HG03439 (cell line): ENCODE measurements at regions not wholly inside any gene's neighbourhood (a gene's known extent, or its start where the extent isn't known, plus 50 kb on each side); places are given as distances from the start of the nearest gene placed in this dataset.

ENCODE experiments used
- ATAC-seq: cut with Tn5 transposase; IDR thresholded peaks from one replicate; pipeline ENCODE4 v1.9.1; 2021; ENCODE audit warnings: mild to moderate bottlenecking, moderate library complexity; ENCODE audit not compliant: unreplicated experiment

DNA sequence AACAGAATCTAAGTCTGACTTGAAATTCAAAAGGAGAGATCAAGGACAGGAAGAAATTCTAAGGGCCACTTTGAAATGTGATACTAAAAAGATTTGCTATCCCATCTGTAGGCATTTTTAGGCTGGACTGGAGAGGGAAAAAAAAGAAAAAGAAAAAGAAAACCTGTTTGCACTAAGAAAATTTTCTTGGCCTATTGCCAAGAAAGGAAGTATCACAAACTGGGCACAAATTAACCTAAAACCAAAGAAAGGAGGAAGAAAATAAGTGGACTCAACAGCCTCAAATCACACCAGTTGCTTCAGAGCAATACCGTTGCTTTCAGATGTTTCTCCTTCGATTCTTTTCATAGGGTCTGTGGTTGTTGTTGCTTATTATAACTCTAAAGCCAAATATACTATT lies 287.9 kb upstream of the VRK2 start:
- ATAC-seq: no peak

DNA sequence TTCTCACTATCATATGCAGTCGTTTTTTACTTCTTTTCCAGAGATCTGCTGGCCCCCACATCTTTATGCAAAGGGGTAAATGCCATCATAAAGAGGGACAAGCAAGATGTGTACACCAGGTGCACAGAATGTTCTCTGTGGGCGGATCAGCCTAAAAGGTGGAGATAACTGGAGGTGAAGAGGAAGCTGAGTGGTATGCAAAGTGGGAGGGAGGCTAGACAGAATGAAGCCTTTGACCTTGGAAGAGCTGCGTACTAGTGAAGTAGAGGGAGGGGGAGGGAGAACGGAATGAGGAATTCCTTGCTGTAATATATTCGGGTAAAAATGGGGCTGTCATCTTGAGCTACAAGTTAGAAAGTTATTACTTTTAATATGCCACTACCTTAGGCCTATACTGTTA lies 287.5 kb upstream of the VRK2 start:
- ATAC-seq: no peak

DNA sequence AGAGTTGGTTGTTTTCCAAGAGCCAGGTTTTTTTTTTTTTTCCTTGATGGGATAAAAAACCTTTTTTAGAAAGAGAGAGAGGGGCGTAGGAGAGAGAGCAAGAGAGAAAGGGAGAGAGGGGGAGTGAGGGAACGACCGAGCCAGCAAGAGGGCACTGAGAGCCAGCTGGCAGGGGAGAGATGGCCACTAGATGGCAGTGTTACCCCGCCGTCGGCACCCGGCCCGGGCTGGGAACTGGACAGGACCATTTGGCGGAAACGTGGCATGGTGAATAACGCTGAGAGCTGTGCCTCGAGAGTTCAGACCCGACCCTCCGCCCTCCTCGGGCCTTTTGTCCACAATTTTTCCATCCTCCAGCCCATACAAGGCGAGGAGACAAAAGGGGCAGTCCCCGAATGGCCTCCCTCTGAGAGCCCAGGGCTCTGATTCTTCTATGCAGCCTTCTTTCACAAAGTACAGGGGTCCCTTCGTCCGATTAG lies 286.7 kb upstream of the VRK2 start:
- ATAC-seq: peak; percentile 97

DNA sequence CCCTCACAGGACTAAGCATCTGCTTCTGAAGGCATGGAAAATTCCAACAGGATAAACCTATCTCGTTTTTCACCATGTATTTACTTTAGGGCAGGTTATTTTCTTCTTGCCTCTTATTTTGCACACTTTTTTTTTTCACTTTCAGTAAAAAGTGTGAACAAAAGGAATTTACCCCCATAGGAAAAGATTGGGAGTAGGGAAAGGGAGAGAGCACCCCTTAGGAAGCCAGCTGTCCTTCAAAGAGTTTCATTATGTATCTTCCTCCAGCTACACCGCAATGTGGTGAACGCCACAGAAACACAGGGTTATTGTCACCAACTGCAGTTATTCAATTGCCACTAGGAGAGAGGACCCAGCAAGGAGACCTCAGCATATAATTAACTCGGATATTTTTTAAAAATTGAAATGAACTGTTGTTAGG lies 286.2 kb upstream of the VRK2 start:
- ATAC-seq: peak; percentile 44

DNA sequence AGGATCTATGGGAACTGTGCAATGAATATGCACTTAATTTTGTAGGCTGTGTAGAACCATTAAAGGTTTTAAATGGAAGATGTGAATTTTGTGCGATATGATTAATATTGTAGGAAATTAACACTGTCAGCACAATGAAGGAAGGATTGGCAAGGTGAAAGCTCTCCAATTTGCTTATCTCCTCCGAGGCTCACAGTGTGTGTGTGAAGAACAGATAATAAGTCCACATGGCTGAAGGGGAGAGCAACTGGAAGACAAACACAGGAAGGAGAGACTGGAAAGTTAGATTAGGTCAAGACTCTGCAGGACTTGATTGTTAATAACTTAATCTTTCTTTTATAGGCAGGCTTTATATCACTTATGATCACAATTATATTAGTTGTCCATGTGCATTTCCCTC lies 269.7 kb upstream of the VRK2 start:
- ATAC-seq: no peak

DNA sequence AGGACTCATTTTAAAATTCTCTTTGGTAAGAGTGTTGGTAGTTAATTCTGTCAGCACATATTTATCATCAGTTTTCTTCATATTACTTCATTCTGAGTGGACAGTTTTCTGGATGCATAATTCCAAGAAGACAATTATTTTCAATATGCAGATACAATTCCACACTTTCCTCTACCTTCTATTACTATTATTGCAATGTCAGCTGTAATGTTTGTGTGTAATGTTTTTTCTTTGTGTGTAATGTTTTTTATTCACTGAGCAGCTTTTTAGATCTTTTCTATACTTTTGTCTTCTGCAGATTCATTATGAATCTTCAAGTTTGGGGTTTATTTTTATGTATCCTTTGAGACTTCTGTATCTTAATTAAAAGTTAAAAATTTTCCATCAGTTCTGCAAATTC lies 264.0 kb upstream of the VRK2 start:
- ATAC-seq: no peak

DNA sequence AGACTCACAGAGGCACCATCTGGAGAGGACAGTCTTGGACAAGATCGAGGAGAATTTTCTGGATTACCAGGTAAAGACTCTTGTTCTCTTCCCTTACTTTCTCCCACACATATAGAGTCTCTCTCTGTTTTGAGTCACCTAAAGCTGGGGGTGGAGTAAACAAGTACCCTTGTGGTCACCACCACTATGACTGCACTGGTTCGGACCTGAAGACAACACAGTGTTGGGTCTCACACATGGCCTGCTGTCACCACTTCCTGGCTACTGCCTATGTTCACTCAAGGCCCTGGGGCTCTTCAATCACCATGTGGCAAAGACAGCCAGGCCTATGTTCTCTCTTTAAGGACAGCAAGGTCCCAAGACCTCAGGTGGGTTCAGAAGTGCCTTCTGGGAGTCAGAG lies 253.3 kb upstream of the VRK2 start:
- ATAC-seq: no peak

DNA sequence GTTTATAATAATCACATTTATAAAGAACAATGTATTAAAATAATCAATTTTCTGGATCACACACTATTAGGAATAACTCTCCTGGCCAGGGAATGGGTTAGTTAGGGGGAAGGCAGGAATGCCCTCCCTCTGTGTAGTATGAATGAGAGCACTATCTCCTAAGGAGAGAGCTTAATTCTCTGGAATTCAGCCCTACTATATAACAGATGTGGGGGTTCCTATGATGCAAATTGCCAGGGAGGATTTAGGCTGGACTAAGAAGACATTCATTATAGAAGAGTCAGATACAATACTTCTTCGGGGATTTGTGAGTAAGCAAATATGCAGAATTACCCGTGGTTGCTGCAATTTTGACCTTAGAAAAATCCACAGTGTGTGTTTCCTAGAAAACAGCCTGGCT lies 250.1 kb upstream of the VRK2 start:
- no peak for ATAC-seq

DNA sequence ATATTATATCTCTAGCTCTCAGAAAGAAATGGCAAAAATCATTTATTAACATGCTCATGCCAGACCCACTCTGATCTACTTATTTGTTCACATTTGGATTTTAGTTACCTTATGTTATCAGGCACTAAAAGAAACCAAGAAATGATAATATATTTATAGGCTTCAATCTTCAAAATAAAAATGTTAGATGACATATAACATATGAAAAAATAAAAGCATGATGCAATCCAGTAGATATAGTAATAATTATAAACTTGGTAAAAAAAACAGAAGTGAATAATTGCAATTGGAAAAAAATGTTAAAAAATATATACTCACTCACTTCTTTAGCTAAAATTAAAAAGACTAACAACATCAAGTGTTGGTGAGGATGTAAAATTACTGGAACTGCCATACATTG lies 248.3 kb upstream of the VRK2 start:
- no peak for ATAC-seq

DNA sequence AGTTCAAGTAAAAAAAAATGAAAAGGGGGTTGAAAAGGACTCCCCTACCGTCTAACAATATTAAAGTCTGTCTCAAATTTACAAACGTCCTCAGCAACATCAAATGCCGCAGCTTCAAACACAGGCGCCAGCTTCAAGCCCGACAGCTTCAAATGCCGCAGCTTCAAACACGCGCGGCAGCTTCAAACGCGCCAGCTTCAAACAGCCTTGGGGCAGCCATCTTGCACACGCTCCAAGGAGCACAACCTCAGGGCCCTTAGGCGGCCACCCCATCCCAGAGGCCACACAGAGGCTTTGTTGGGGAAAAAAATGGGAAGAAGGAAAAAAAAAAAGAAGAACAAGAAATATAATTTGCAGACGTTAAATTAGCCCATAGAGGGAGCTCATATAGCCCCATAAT lies 244.4 kb upstream of the VRK2 start:
- ATAC-seq: no peak

DNA sequence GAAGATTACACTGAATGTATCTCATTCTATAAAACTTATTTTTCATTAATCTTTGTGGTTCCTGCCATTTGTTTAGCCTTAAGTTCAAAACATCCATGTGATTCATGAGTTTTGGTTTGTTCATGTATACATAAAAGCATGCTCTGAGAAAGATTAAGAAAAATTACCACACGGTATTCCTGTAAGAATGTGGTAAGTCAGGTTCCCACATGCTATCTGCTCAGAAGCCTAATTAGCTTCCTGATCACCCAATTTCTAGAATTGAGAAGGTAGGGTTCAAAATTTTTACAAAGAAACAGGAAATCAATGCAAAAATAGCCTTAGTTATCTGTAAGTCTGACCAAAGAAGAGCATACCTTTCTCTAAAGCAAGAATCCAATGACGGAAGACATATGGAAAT lies 241.6 kb upstream of the VRK2 start:
- no peak for ATAC-seq

DNA sequence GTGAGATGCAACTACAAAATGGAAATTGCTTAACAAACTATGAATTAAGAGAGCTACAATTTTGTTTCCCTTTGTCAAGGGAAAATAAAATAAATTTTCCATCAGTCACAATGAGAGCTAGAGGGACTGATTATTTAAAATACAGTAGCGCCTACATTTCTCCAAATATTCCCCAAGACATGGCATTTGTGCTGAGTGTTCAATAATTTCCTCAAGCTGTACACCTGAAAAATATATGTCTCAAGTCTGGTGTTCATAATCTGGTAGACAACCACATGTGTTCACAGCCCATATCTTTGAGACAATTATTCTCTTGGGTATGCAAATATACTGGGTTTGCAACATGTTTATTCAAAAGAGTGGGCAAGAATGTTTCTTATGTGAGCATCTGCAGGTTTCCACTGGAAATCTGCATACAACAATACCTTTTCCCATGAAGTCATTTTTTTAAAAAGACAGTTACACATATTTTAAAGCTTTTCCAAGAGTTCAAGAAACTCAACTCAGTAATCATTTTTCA lies 240.1 kb upstream of the VRK2 start:
- ATAC-seq: no peak

DNA sequence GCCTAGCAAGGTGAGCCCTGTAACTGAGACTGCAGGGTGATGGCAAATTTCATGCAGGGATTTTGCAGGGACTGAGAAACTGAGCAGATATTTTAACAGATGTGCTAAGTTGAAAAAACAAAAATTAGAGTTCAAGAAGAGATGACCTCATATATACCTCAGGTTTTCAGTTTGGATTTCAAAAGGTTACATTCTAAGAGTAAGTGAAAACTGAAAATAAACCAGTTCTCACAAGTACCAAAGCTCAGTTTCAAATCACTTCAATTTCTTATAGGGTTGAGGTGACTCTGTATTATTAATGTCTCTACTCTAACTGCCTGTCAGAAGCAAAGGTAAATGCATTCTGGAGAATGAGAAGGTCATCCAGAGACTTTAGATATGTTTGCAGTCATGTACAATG lies 237.4 kb upstream of the VRK2 start:
- peak; percentile 89 for ATAC-seq

DNA sequence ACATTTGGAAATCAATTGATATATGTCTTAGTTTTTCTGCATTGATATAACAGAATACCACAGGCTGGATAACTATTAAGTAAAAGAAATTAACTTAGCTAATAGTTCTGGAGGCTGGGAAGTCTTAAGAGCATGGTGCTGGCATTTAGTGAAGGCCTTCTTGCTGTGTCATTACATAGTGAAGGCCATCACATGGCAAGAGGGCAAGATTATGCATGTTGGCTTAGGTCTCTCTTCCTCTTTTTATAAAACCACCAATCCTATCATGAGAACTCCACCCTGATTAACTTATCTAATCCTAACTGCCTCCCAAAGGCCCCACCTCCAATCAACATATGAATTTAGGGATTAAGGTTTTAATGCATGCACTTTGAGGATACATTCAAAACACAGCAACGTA lies 225.5 kb upstream of the VRK2 start:
- no peak for ATAC-seq

DNA sequence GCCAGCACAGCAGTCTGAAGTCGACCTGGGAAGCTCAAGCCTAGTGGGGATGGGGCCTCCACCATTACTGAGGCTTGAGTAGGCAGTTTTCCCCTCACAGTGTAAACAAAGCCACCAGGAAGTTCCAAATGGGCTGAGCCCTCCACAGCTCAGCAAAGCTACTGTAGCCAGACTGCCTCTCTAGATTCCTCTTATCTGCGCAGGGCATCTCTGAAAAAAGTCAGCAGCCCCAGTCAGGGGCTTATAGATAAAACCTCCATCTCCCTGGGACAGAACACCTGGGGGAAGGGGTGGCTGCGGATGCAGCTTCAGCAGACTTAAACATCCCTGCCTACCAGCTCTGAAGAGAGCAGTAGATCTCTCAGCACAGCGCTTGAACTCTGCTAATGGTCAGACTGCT lies 218.4 kb upstream of the VRK2 start:
- ATAC-seq: no peak

DNA sequence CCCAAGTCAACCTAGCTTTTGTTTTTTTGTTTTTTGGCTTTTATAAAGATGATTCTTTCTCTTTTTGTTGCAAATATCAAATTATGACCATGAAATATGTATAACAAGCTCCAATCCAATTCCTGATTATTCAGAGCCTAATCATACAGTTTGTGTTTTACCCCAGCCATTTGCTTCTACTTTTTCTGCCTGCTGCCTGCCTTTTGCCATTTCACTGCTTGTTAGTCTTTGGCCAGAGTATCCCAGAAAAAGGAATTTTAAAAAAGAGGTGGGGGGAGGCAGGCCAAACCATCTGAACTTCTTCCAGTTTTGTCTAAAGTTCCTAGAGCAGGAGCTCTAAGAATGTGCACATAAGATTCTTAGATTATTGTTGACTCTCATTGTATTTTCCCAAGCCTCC lies 211.9 kb upstream of the VRK2 start:
- no peak for ATAC-seq

DNA sequence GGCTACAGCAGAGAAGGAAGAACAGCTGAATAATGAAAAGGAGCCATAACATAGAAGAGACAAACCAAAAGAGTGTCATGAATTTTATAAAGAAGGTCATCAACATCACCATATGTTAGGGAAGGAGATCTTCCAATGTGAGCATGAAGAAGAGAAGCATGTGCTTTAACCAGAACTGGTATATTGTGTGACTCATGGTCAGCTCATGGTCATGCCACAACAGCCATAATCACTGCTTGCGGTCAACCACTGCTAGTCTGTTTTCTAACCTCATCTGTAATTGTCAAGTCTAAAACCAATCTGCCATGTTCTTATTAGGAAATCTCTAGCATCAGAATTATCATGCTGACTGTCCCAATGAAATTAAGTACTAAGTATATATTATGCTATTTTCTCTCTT lies 204.1 kb upstream of the VRK2 start:
- ATAC-seq: no peak

DNA sequence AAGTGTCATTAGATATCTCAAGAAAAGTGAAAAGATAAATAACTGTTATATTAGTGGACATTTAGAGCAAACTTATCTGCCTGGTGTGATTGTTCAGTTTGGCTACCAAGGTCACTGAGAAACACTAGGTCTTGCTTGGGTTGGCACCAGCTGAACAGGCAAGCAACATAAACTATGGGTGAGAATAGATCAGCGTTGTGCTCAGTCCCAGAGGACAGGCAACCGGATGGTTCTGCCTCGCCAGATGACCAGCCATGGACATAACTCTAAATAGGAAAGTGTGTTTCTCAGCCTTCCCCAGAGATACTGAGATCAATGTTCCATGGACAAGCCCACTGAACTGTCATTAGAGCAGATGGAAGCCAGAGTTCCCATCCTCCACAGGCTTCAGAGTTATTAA lies 203.4 kb upstream of the VRK2 start:
- ATAC-seq: no peak

DNA sequence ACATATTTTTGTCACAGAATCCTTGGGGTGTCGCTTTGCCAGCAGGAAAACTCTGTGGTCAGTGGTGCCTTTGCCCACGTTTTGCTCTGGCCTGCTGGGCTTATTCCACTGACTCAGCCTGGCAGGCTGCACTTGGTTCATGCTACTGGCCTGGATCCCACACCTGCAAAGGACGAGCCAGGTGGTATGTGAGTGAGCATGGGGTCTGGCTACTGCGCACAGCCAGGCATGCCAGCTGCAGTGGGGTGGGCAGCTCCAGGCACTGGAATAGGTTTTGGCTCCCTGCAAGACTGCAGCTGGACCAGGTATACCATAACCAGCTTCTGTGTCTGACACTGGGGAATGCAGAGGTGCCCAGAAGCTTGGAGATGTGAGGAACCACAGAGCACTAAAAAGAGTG lies 197.9 kb upstream of the VRK2 start:
- no peak for ATAC-seq

DNA sequence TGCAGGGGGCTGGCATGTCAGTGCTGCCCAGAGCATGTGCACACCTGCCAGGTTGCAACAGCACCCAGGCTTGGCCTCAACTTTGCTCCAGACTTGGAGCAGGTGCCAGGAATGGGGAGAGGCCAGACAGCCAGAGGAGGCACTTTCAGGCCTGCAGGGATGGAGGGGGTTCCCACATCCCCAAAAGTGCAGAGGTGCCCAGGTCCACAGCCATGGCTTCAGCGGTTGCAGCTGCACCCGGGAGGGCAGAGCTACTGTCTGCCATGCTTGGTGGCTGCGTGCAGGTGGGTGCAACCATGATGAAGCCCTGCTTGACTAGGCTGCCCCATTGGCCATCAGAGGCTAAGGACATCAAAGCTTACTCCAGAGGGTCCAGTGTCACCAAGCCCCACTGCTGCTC lies 196.8 kb upstream of the VRK2 start:
- no peak for ATAC-seq

DNA sequence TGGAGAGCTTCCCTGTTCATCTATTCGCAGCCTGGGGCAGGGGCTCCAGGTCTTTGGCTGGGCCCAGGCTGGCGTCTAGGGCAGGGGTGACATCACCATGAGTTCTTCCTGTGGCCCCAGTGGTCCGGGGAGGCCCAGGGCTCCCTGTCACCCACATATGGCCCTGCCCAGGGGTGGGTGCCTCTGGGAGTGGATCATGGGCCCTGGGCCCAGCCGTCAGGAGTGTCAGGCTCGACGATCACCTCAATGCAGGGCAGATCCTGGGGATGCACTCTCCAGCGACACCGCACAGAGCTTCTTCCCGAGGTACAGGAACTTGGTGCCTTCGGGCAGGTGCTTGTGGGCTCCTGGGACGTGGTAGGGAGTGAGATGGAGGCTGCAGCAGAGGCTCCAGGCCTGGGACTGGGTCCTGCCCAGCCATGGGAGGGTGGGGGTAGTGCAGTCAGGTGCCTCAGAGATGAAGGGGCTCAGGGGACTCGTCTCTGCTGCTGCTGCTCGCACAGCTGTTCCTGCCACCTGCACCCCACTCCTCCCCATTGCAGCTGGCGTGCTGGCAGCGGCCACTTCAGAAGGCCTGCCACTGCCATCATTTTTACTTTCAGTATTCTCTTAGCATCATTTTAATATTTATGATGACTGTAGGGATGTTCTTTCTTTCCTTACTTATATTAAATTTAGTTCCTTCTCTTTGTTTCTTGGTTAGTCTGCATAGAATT lies 196.0 kb upstream of the VRK2 start:
- ATAC-seq: no peak

DNA sequence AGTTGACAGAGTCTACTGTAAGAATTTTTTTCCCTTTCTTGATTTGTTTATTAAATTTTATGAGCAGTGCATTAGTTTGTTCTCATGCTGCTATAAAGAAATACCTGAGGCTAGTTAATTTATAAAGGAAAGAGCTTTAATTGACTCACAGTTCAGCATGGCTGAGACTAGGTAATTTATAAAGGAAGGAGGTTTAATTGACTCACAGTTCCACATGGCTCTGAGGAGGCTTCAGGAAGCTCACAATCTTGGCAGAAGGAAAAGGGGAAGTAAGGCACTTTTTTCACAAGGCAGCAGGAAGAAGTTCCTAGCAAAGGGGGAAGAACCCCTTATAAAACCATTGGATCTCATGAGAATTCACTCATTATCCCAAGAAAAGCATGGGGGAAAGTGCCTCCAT lies 191.4 kb upstream of the VRK2 start:
- no peak for ATAC-seq

DNA sequence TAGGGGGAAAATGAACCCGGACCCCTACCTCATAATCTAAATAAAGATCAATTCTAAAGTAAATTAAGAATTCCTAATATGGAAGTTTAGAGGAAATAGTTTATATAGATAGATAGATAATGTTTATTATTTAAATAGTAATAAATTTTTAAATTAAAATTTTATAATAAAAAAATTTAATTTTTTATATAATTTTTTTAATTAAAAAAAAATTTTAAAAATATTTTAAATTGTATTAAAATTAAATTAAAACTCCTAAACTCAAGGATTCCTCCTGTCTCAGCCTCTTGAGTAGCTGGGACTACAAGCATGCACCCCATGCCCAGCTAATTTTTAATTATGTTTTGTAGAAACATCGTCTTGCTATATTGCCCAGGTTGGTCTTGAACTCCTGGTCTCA lies 186.9 kb upstream of the VRK2 start:
- ATAC-seq: no peak
